Ovary (tissue), 3 donors: ENCODE measurements at regions not wholly inside any gene's neighbourhood (a gene's known extent, or its start where the extent isn't known, plus 50 kb on each side); places are given as distances from the start of the nearest gene placed in this dataset.

Experiments used
- EP300 ChIP-seq: sonication (generic); formaldehyde crosslinking; IDR thresholded peaks from one replicate; pipeline ENCODE4 v1.6.1; 2017; ENCODE audit warnings: antibody characterized with exemption
- TF ChIP-seq, protein P1 (sequence below), 3 donors: fragments of 450-650 bp in 2 of 3; fragments of 200-600 bp in 1 of 3; IDR thresholded peaks; one replicate each; pipeline versions ENCODE4 v1.5.1 to v1.8.0; 2016 to 2022; ENCODE audit warnings: antibody characterized with exemption in 3 of 3, mild to moderate bottlenecking in 1 of 3
- donor health status: DM: no; HTN: no; CAD: no.

DNA sequence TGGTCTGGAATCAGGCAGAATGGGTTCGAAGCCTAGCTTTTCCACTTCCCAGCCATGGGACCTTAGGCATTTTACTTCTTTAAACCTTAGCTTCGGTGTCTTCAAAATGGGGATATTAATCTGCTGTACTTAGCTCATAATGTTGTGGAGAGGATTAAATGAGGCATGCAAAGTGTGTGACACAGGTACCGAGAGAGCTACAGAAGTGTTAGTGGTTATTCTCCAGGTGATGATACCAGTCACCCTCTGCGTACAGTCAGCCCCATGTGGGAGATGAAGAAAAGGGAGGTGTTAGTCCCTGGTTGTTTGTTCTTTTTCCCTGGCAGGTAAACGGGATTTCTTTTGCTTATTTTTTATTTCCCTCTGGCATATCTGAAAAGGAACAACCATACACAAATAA, 212.1 kb downstream of the PHLDA1 start:
- TF ChIP-seq, protein P1, sequence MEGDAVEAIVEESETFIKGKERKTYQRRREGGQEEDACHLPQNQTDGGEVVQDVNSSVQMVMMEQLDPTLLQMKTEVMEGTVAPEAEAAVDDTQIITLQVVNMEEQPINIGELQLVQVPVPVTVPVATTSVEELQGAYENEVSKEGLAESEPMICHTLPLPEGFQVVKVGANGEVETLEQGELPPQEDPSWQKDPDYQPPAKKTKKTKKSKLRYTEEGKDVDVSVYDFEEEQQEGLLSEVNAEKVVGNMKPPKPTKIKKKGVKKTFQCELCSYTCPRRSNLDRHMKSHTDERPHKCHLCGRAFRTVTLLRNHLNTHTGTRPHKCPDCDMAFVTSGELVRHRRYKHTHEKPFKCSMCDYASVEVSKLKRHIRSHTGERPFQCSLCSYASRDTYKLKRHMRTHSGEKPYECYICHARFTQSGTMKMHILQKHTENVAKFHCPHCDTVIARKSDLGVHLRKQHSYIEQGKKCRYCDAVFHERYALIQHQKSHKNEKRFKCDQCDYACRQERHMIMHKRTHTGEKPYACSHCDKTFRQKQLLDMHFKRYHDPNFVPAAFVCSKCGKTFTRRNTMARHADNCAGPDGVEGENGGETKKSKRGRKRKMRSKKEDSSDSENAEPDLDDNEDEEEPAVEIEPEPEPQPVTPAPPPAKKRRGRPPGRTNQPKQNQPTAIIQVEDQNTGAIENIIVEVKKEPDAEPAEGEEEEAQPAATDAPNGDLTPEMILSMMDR (IDR thresholded peaks at IDR 0.05), result no peak
- no peak for TF ChIP-seq EP300
